GM18519 (cell line): ENCODE measurements at regions not wholly inside any gene's neighbourhood (a gene's known extent, or its start where the extent isn't known, plus 50 kb on each side); places are given as distances from the start of the nearest gene placed in this dataset.

ENCODE experiments used
- ATAC-seq: cut with Tn5 transposase; IDR thresholded peaks from one replicate; pipeline ENCODE4 v1.9.1; 2021; ENCODE audit warnings: mild to moderate bottlenecking, moderate library complexity; ENCODE audit not compliant: unreplicated experiment, low FRiP score

DNA sequence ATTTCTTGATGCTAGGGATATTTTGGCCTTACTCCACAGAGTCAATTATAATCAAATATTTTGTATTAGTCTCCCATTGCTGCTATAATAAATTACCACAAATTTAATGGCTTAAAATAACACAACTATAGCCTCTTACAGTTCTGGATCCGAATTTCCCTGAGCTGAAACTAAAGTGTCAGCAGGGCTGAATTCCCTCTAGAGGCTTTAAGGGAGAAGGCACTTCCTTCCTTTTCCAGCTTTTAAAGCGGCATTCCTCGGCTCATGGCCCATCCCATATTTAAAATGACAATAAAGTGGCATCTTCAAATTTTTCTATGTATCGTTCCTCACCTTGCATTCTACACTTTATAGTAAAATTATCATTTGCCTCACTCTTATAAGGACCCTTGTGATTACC is 421.4 kb upstream of the ZWINT start:
- no peak for ATAC-seq

- ATAC-seq = no peak
Observed at GRCh38 chr10:56771343-56771742, 410.3 kb upstream of the ZWINT start.

- ATAC-seq = no peak
Observed at GRCh38 chr10:56763090-56763489, 402.0 kb upstream of the ZWINT start.

GRCh38 chr10:56745490-56745889 is 384.4 kb upstream of the ZWINT start:
- ATAC-seq = no peak

DNA sequence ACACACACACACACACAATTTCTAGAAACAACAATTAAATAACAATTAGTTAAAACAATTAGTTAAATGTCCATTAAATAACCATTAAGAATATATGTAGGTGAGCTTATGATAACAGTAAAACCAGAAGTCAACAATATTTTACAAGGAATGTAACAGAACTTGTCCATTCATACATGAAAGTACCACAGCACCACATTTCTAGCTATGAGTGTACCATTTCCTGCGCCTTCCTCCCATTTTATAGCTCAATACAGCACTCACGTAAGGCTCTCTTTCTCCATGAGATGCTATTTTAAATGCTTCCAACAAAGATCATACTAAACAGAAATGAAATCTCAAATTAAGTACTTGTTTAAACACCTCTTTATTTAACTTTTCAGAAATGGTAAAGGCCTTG is 367.3 kb upstream of the ZWINT start:
- no peak for ATAC-seq

GRCh38 chr10:56722912-56723311 is 361.9 kb upstream of the ZWINT start:
- ATAC-seq = no peak

- no peak for ATAC-seq
Observed at GRCh38 chr10:56715262-56715661, 354.2 kb upstream of the ZWINT start.

DNA sequence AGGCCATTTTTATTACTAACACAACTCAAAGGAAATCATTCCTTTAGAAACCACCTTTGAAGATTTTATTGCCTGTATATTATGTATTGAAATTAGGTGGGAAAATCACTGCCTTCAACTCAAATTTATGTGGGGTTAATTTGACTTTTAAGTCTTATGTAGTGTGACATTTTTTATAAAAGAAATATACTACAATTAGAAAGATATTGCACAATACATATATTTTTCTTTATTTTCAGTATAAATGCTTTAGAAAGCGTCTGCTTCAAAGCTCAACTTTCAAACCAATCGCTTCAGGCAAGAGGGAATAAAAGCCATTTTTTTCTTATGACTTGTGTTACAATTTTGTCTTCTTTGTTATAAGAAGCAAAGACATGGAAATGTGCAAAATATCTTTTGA is 337.4 kb upstream of the ZWINT start:
- ATAC-seq = no peak

- ATAC-seq = no peak
Observed at GRCh38 chr10:56679578-56679977, 318.5 kb upstream of the ZWINT start.

GRCh38 chr10:56662765-56663447 is 301.8 kb upstream of the ZWINT start:
- peak; percentile 91 for ATAC-seq

DNA sequence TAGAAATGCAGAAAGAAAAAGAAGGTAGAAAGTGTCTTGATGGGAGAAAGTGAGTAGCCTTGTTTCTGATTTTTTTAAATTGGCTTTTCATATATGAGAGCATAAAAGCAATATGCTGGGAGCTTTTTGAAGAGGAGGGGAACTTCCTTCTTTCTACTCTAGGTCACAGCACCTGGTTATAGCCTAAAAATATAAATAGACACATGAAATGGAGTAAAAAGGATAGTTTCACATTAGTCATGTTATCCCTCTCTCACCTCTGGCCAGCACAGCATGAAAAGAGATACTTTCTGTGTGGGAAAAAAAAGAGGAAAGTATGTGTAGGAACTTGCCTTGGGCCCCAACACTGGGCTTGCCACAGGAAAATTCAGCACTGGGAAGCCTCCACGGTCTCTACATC is 292.2 kb upstream of the ZWINT start:
- no peak for ATAC-seq

- ATAC-seq = no peak
Observed at GRCh38 chr10:56646329-56647111, 285.5 kb upstream of the ZWINT start.

GRCh38 chr10:56633876-56634452 is 272.9 kb upstream of the ZWINT start:
- ATAC-seq = peak; percentile 97

DNA sequence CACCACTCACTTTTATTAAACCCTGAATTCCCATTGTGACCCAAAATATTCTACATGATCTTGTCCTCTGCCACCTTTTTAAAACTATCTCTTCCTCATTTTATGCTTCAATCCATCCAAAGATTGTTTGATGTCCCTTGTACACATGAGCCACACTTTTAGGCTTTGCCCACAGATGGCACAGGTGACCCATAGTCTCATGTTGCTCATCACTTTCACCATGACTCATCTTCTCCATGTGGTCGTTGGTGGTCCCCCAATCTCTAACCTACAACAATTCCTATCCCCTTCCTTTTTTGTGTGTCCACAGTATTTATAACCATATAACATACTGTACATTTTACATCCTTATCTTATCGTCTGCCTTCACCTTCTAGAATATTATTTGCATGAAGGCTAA is 271.5 kb upstream of the ZWINT start:
- no peak for ATAC-seq

DNA sequence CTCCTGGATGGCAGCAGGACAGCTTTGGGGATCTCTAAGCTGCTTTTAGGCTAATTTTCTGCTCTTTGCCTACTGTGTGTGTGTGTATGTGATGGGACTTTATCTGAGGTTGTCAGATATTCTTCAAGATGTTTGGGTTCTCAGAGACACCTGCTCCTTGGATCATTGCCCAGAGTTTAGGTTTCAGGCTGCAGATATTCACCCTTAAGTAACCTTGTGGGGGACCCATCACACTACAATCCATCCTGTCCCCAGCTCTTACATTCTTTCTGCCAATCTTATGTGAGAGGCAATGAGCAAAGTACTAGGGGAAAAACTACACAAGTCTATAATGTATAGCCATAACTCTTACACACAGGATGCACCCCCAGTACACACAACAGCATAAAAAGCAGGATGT is 263.0 kb upstream of the ZWINT start:
- ATAC-seq = peak; percentile 37

DNA sequence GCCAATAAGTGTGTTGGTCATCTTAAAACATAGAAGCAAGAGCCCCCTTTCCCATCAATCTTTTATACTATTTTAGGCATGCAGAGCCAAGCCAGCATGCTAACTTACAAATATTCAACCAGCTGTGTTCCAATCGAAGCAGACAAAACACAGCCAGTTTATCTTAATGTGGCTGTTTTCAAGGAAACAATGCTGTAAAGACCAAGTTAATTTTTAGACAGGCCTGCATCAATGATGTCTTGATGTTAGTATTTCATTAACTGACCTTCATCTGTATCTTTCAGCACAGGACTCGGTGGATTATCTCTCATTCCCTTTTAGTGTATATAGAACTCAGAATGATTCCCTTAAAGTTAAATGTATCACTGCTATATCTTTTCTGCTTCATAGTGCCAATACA is 262.0 kb upstream of the ZWINT start:
- ATAC-seq = no peak

- ATAC-seq = peak; percentile 86
Observed at GRCh38 chr10:56622335-56622973, 261.4 kb upstream of the ZWINT start.

DNA sequence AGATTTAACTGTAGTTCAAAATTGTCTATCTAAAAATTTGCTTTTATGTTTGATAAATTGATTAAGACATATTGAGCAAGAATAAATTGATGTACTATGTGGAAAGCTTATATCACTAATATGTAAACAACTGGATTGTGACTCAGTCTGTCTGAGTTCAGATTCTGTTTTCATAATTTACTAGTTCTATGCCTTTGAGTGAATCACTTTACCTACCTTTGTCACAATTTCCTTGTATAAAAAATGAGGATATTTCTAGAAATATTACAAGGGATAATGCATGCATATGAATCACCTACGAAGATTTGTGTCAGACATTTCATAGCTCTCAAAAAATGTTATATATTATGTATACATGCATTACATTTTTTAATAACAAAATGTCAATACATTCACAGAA is 245.1 kb upstream of the ZWINT start:
- no peak for ATAC-seq

- ATAC-seq = no peak
Observed at GRCh38 chr10:56605051-56605450, 244.0 kb upstream of the ZWINT start.

DNA sequence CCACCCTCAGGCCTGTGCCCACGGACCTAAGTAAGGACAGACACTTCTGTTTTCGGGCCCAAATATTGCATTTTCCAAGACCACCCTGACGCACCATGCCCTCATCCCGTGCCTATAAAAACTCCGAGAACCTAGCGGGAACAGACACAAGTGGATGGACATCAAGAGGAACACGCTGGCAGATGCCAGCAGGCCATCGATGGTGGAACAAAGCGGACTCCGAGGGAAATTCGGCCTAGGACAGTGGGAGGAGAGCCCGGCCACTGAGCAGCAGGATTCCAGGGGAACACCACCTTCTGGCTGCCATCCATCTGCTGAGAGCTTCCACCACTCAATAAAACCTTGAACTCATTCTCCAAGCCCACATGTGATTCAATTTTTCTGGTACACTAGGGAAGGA is 243.6 kb upstream of the ZWINT start:
- ATAC-seq = no peak

GRCh38 chr10:56599201-56599600 is 238.1 kb upstream of the ZWINT start:
- no peak for ATAC-seq
